NCI-H82 treated with DMSO at 0.1 percent for 48 hours (cell line): ENCODE measurements at regions not wholly inside any gene's neighbourhood (a gene's known extent, or its start where the extent isn't known, plus 50 kb on each side); places are given as distances from the start of the nearest gene placed in this dataset.
A peak's percentile ranks its signal among the peaks of the same experiment; 100 is the strongest.

Source experiments
- DNase-seq: peaks from one replicate; lab custom pipeline; 2025; ENCODE audit not compliant: unreplicated experiment; lab: John Stamatoyannopoulos, UW

DNA sequence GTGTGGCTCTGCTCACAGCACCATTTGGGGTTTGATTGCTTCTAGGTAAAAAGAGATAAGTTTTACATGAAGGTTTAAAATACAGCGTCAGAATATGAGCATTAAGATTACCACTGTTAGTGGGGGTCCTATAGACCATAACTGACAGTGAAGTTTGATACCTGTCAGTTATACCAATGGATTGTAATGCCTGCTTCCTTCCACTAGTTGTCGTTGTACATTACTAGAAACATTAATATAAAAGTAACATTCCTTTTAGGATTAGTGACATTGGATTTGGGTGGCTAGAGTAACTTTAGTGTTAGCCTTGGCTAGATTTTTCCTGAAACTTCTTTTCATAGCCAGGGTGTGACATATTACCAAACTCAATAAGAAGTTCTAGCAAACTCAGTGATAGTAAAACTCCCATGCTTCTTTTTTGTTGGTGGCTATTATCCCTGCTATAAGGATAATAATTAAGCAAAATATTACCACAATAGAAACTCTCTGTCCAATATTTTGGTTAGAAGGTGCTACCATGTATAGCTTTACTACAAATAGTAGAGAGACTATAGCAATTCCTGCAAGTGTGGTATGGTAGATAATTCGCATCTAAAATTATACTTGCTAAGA lies 57.1 kb downstream of the FAM181B start:
- no peak for DNase-seq

DNA sequence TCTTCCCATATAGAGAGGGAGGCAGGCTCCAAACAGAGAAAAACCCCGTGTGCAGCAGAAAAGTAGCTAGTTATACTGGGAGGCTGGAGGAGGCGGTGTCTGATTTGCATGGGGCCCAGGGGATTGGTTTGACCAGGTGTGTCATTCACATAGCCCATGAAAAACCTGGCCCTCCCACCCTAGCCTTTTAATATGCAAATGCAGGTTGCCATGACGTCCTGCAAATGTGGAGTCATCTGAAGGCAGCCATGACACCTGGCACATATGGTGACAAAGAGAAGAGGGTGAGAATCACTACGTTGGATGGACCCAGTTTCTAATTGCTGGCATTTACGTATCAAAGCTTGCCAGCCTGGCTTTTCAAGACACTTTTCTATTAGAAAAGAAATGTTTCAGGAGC lies 57.8 kb downstream of the FAM181B start:
- DNase-seq = no peak

DNA sequence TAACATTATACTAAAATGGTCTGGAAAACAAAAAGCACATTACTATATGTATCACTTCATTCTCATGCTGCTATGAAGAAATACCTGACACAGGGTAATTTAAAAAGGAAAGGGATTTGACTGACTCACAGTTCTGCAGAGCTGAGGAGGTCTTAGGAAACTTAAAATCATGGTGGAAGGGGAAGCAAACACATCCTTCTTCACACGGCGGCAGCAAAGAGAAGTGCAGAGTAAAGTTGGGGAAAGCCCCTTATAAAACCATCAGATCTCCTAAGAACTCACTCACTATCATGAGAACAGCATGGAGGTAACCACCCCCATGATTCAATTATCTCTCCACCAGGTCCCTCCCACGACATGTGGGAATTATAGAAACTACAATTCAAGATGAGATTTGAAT lies 60.0 kb downstream of the FAM181B start:
- DNase-seq = no peak

DNA sequence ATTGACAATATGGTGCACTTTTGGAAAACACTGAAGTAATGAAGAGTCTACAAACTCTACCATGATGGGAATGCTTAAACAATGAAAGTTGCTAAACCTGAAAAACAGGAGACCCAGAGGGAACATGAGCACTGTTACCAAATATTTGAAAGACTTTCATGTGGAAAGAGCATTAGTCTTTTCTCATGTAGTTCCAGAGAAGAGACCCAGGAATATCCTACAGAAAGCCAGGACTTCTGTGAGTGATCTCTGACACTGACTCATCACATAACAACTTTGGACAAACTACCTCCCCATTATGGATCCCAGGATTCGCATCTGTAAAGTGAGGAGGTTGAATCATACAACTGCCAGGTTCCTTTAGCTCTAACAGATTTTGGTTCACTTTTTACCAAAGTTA lies 62.2 kb downstream of the FAM181B start:
- DNase-seq = no peak

DNA sequence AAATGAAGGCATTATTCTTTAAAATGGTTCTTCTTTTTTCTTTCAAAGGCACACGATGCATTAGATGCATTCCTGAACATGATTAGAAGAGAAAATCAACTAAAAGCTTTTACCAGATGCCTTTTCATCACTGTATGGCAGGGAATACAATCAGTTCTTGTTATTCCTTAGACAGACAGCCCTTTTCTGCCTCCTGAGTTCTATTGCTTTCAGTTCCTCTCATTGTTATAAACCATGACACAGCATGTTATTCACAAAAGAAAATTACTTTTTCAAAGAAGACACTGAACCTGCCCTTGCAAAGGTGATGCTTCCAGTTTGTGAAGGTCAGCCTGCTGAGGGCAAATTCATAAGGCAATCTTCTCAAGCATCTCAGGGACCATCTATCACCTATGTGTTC lies 70.1 kb downstream of the FAM181B start:
- no peak for DNase-seq

DNA sequence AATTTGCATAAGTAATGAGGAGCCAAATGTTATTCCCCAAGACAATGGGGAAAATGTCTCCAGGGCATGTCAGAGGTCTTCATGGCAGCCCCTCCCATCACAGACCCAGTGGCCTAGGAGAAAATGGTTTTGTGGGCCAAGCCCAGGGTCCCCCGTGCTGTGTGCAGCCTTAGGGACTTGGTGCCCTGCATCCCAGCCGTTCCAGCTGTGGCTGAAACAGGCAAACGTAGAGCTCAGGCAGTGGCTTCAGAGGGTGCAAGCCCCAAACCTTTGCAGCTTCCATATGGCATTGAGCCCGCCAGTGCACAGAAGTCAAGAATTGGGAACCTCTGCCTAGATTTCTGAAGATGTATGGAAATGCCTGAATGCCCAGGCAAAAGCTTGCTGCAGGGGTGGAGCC lies 79.9 kb downstream of the FAM181B start:
- no peak for DNase-seq

DNA sequence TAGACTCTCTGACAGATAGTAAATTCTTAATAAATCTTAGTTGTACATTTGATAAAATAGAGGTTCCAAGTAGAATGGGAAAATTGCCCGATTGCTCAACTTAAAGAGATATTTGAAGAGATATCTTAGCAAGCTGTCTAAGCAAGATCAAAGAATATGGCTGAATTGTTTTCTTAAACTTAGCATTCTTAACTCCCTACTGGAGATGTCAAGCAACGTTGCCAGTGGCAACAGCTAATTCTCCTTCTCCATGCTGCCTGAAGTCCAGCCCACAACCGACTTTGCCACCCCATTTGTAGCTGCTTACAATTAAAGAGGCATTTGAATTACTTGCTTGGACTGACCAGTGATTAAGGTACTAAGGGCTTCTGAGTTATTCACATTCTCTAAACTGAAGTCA lies 94.4 kb downstream of the FAM181B start:
- no peak for DNase-seq

DNA sequence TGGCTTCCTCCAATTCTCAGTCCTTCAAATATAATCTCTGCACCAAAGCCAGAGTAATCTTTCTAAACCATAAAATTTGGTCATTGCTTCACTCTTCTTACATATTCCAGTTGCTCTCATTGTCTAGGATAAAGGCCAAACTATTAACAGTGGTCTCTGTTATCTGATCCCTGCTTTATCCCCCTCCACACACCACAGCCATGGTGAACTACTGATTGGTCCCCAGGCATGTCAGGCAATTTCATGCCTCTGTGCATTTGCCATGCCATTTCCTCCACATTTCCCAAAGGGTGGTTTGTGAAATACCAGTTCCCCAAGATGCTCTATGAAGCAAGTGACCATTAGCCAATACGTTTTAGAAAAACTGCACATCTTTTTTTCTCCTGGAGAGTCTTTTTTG lies 97.0 kb downstream of the FAM181B start:
- DNase-seq = no peak

DNA sequence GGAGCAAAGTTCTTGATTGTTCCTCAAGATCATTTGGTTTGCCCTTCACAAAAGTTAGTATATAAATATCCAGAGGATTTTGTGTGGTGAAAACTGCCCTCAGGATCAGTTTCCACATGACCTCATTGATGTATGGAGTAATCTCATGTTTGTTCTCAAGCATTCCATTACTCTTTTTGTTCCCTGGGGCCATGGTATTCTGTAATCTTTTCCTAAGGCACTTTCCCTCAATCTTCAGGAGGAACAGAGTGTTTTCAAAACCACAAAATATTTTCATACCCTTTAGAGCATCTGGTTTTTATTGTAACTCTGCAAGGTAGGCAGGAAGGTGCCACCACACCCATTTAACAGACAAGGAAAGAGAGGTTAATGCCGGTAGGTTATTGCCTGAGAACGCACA lies 99.6 kb downstream of the FAM181B start:
- no peak for DNase-seq

DNA sequence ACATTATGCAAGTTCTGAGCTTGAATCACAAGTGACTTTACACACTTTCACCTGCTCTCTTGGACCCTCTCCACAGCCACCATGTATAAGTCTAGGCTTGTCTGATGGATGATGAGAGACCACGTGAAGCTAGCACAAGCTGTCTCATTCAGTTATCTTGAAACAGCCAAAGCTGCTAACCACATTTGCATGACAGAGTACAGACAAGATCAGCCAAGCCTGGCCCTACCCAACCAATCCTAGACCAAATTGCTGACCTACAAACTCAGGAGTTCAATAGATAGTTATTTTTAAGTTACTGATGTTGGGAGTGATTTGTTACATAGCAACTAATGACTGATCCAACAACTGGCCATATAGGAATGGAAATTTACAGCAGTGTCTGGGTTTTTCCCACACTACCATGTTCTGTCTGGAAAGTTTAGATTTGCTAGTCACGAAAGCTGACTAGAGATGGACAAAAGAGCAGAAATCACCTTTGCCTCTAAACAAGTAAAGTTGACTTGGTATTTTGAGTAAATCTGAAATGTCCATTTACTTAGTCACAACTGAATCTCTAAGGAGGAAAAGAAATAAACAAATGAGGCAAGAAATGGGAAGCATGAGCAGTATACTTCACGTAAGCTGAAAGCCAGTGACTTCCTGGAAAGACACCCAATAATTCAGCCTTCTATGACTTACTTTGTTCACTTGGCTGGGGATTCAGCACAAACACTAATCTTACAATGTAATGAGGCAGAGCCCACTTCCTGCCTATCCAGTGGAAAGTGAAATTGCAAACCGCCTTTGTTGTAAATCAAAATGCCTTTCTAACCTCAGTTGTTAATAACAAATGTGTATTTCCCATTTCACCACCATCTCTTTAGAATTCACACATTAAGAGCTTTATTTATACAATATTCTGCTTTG lies 101.7 kb downstream of the FAM181B start:
- DNase-seq = no peak

DNA sequence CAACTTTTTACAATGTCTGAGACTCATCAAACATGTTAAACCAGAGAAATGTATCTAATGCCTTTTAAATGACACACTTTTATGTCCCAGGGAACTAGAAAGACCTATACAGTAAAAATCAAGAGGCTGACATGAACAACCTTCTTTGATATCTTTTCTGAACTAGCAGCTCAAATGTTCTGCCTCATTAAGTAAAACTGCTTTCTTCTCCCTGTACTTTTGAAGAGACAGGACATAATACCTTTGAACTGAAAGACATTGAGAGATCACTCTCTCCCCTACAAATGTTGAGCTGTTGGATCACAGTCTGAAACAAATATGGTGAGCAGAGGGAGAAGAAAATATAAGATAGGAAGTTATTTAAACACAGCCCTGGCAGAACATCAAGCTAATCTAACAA lies 123.0 kb downstream of the FAM181B start:
- no peak for DNase-seq

DNA sequence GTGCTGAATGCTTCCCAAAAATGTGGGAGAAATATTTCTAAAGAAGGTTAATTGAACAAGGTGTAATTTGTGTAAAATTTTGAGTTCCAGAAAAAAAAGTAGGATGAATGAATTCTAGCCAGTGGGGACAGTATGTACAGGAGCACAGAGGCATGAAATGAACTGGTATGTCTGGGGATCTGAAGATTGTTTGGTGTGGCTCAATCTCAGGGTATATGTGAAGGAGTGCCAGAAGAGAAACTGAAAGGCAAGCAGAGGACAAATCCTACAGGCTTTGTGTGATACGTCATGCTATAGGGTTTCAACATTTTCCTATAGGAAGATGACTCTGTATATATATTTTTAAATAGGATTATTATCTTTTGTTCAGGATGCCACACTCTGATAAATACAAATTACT lies 126.9 kb downstream of the FAM181B start:
- no peak for DNase-seq

DNA sequence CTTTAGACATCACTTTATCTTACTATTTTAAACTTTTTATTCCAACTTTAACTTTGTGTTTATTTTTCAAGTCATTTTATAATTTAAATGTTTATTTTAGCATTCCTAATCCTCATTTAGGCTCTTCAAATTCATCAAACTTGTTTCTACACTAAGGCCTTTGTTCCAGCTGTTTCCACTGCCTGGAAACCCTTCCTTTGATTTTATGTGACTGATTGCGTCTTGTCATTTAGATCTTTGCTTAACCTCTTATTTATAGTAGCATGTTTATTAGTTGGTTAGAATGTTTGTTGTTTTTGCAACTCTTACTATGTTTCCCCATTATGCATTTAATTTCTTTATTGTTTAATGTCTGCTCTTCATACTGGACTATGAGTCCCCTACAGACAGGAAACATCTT lies 132.0 kb downstream of the FAM181B start:
- no peak for DNase-seq

DNA sequence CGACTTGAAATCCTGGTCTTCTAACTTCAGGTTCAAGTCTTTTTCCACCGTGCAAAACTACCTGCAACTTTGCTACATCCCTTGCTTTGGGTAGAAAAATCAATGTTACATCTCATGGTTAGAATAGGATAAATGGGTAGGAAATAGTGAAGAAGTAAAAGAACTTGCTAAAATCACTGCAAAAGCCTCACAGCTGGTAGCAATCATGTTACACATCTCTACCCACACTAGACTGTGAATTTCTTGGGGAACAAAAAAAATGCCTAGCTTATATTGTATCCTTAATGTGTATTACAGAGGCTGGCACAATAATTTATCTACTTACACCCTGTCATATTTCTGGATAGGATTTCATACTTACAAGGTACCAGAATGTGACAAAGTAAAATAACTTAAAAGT lies 133.8 kb downstream of the FAM181B start:
- DNase-seq = no peak

DNA sequence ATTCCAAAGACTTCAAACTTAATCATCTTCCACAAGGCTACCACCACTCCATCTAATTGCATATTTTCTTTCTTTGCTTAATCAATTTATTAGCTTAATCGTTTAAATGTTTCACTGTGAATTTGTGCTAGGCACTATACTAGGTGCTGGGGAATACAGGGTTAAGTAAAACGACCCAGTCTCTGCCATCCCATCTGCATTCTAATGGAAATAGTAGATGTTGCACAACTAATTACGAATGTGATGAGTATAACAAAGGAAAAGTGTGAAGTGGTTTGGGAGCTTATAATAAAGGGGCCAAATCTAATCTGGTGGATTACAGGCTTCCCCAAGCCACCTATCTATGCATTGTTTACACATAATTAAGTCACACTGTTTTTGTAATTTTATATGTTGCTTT lies 147.1 kb downstream of the FAM181B start:
- DNase-seq = no peak

DNA sequence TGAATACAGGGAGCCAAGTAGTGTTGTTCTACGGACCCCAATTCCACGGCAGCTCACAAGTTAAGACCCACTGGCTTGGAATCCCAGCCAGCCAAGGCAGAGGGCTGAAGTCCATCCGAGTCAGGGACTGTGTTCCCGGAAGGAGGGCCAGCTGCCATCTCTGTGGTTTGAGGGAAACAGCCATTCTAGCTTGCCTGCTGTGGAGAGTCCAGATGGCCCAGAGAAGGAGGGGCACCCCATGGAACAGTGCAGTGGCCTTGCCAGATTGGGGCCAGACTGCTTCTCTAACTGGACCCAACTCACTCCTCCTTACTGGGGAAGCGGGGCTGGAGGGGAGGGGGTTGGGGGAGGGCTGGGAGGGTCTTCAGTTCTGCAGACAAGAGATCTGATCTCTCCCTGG lies 156.4 kb downstream of the FAM181B start:
- peak; percentile 19 for DNase-seq

DNA sequence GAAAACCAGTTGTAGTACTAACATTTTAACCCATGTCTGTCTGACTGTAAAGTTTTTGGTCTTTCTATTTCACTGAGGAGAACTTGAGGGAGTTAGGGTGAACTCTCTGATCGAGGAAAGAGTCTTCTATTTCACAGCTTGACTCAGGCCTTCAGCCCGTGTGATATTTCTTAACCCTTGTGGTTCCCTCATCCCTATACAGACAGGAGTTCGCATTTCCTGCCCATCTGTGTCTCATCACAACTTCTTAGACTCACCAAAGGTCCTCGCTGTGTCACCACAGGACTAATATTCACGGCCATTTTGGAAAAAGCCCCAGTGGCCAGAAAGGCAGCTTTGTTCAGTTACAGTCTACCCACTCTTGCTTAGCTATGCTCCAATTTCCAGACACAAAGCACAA lies 172.8 kb downstream of the FAM181B start:
- DNase-seq = no peak

DNA sequence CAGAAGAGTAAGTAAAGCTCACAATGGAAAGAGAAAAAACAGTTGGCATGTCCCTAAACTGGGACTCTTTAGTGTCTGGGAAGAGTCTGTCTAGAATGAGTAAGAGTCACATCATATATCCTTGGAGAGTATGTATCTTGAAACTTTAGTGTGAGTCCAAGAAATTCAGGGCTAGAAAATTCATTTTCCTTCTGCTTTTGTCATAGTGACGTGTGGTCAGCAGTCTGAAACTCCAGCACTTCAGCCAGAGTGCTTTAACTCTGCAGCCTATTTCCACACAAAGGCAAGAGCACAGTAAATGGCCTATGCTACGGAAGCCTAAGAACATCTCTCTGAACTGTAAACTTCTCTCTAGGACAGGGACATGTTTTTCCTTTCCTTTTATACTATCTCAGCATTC lies 174.1 kb downstream of the FAM181B start:
- no peak for DNase-seq

DNA sequence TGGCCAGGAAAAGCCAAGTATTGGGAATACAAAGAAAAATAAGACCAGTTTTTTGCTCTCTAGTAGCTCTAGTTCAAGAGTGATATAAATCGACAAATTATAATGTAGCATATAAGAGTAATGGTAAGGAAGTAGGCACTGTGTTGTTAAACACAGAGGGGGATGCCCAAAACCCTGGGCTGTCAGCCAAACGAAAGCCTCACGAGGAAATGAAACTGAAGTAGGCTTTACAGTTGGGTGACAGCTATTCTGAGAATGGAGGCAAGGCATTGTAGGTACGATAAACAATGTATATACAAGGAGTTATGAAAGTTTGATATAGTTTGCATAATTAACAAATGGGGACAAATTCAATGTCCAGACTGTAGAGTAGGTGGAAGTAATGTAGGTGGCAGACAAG lies 176.4 kb downstream of the FAM181B start:
- no peak for DNase-seq

DNA sequence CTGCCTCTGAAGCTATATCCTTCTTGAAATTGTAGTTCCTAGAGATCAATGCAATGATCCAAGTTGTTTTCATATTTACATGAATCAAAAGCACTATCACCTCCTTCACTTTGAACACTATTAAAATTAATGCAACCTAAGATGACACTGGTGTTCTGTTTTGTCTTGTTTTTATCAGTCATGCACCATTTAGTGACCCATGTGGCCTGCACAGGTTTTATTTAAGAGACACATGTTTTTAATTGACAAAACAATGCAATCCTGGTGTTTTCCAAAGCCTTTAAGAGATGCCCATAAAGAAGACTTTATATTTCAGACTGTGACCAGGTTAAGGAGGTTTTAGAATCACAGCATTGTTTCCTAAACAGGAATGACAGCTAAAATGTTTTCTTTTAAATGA lies 177.5 kb downstream of the FAM181B start:
- DNase-seq = no peak

DNA sequence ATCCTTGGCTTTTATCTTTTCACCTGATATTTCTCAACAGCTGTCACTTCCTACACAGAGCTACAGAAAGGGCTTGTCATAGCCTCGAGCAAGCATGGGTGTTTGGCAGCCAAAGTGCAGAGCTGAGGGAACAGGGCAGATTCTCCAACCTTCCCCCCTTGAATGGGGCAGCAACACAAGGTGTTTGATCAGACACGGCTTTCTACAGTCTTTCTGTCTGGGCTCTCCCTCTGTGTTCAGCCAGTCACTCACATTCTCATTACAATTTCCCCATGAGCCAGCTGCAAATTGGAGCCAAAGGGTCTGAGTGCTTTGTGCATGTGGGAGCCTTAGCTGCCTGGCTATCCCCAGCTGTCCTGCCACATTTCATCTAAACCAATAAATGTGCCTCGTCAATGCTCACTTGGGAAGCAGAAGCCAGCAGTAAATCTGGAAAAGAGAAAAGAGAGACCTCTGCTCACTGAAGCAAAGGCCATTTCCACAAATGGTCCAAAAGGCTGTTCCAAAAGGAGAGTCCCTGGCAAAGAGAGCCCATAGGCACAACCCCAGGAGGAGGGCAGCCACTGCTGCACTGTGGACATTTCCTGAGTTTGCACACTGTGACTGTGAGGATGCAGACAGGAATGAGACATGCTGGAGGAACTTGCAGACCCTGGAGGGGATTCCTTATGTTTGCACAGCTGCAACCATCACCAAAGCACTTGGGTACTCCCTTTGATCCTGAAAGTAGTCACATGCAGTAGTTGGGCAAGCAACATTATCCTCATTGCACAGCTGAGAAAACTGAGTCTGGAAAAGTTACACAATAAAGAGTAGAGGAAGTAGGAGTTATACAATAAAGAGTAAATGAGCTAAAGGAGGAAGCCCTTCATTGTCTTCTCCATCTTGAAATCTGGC lies 186.8 kb downstream of the FAM181B start:
- no peak for DNase-seq

DNA sequence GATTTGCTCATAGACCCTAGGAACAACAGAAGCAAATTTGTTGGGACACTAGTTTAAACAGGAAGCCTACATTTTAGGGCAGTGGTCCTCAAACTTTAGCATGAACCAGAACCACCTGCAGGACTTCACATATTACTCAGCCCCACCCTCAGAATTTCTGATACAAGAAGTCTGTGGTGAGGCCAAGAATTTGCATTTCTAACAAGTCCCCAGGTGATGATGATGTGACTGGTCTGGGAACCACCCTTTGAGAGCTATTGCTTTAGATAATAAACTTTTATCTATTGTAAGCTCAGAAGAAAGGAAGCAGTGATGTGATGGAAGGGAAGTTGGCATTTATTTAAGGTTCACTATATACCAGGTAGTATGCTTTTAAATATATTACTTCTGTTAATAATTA lies 194.0 kb downstream of the FAM181B start:
- DNase-seq = no peak
